ENCODE measurements at regions not wholly inside any gene's neighbourhood (a gene's known extent, or its start where the extent isn't known, plus 50 kb on each side); places are given as distances from the start of the nearest gene placed in this dataset.

DNA sequence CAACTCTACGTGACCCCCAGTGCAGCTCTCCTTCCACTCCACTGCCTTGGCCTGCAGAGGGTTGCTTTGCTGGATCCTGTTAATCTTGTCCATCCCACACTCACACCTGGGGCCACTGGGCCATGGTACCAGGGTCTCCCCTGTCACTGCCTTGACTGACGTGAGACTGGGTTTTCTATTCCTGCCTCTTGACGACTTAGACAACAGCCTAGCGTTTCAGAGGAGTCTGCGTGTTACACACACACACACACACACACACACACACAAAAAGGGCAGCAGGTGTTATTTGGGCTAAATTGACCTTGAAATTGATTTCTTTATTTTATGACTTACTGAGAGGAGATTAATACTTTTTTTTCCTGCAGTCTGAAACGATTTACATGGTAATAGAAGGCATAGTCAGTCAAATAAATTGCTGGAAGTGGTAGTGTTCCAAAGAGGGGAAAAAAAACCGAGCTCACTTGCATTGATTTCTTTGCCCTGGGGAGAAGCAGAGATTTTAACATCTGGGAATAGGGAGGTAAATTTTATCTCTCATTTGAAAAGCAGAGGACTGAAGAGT, 492.3 kb upstream of the EEF2KMT start:
- no peak overlapping the region for H3K27ac ChIP-seq (ENCODE audit: insufficient read depth, low read length, poor library complexity, severe bottlenecking)
- H3K4me1 ChIP-seq (ENCODE audit: control insufficient read depth, insufficient read depth, low read length, poor library complexity, severe bottlenecking): no peaks in the 10 kb centered on the region
- no peaks in the 10 kb centered on the region for H3K36me3 ChIP-seq (ENCODE audit: control insufficient read depth, insufficient read depth, low read length)
- H3K9me3 ChIP-seq (ENCODE audit: control insufficient read depth, low read length): no peaks in the 10 kb centered on the region
- H3K27me3 ChIP-seq (replicated peaks; ENCODE audit: control insufficient read depth, insufficient read depth, low read length, poor library complexity, severe bottlenecking): no peaks in the 10 kb centered on the region
- H3K4me3 ChIP-seq (ENCODE audit: insufficient read depth, low read depth, low read length, poor library complexity, severe bottlenecking): no peak overlapping the region
- no peak for DNase-seq

DNA sequence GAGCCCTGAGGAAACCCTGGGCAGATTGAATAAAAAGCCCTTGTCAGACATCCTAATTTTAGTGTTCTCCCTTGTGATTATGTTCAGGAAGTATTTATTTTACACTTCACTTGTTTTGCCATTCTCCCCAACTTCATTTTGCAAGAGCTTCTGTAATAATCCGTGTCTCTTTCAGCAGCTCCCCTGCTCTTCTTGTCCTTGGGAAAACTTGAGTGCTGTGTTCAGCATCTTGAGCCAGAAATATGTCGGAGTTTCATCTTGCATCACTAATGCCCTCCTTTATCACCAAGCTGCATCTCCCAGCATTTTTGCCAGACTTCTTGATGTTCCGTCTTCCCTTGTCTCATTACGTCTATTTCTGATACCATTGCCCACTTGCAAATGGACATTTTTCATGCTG, 486.5 kb upstream of the EEF2KMT start:
- Histone ChIP-seq H3K27me3 (replicated peaks; ENCODE audit: control insufficient read depth, insufficient read depth, low read length, poor library complexity, severe bottlenecking) (no peaks in the 10 kb centered on the region), H3K9me3 (ENCODE audit: control insufficient read depth, low read length) (no peaks in the 10 kb centered on the region), H3K4me1 (ENCODE audit: control insufficient read depth, insufficient read depth, low read length, poor library complexity, severe bottlenecking) (no peaks in the 10 kb centered on the region), H3K4me3 (ENCODE audit: insufficient read depth, low read depth, low read length, poor library complexity, severe bottlenecking) (no peak overlapping the region), H3K27ac (ENCODE audit: insufficient read depth, low read length, poor library complexity, severe bottlenecking) (no peak overlapping the region), H3K36me3 (ENCODE audit: control insufficient read depth, insufficient read depth, low read length) (no peaks in the 10 kb centered on the region)
- DNase-seq: no peak

DNA sequence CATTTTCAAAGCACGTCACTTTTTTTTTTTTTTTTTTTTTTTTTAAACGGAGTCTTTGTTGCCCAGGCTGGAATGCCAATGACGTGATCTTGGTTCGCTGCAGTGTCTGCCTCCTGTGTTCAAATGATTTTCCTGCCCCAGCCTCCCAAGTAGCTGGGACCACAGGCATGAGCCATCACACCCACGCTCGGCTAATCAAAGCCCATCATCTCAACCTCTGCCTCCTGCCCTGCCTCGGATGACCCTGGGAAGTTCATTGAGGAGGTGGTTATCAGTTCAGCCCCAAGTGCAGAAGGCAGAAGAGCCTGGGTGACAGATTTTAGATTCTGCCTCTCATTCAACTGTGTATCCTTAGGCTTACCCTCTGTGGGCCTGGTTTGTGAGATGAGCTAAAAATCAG, 484.9 kb upstream of the EEF2KMT start:
- Histone ChIP-seq H3K4me1 (ENCODE audit: control insufficient read depth, insufficient read depth, low read length, poor library complexity, severe bottlenecking) (no peaks in the 10 kb centered on the region), H3K4me3 (ENCODE audit: insufficient read depth, low read depth, low read length, poor library complexity, severe bottlenecking) (no peak overlapping the region), H3K36me3 (ENCODE audit: control insufficient read depth, insufficient read depth, low read length) (no peaks in the 10 kb centered on the region), H3K27me3 (replicated peaks; ENCODE audit: control insufficient read depth, insufficient read depth, low read length, poor library complexity, severe bottlenecking) (no peaks in the 10 kb centered on the region), H3K27ac (ENCODE audit: insufficient read depth, low read length, poor library complexity, severe bottlenecking) (no peak overlapping the region), H3K9me3 (ENCODE audit: control insufficient read depth, low read length) (no peaks in the 10 kb centered on the region)
- no peak for DNase-seq

DNA sequence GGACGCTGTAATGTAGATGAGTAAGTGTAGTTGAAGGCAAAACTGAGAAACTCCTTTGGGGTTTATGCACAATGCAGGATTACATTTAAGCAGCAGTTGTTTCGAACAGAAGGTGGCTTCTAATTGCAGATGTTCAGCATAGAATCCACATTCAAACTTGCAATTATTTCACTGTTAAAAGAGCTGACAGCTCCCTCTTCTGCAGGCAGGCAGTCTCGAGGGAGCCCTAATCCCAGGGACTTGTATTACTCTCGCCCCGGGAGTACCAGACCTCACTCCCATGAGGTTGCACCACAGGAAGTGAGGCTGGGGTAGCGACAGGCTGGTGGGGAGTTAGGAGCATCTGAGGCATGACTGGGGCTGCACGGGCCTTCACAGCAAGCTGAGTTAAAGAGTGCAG, 484.3 kb upstream of the EEF2KMT start:
- DNase-seq: no peak
- Histone ChIP-seq H3K27me3 (replicated peaks; ENCODE audit: control insufficient read depth, insufficient read depth, low read length, poor library complexity, severe bottlenecking) (no peaks in the 10 kb centered on the region), H3K4me1 (ENCODE audit: control insufficient read depth, insufficient read depth, low read length, poor library complexity, severe bottlenecking) (no peaks in the 10 kb centered on the region), H3K36me3 (ENCODE audit: control insufficient read depth, insufficient read depth, low read length) (no peaks in the 10 kb centered on the region), H3K4me3 (ENCODE audit: insufficient read depth, low read depth, low read length, poor library complexity, severe bottlenecking) (no peak overlapping the region), H3K27ac (ENCODE audit: insufficient read depth, low read length, poor library complexity, severe bottlenecking) (no peak overlapping the region), H3K9me3 (ENCODE audit: control insufficient read depth, low read length) (no peaks in the 10 kb centered on the region)

DNA sequence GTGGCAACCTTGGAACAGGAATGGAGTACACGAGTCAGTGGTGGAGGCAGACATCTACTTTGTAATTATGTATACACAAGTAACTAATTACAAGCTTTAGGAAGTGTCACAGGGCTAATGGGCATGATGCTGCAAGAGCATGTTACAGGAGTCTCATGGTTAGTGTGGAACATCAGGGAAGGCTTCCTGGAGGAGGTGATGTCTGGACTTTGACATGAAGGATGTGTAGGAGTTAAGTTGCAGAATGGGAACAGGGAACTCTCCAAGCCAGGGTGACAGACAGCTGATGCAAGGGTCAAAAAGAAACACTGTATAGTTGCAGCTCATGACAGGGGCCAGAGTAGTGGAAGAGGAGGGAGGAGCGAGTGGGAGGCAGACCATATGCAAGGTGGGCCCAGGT, 483.8 kb upstream of the EEF2KMT start:
- no peaks in the 10 kb centered on the region for H3K9me3 ChIP-seq (ENCODE audit: control insufficient read depth, low read length)
- no peak overlapping the region for H3K4me3 ChIP-seq (ENCODE audit: insufficient read depth, low read depth, low read length, poor library complexity, severe bottlenecking)
- no peaks in the 10 kb centered on the region for H3K27me3 ChIP-seq (replicated peaks; ENCODE audit: control insufficient read depth, insufficient read depth, low read length, poor library complexity, severe bottlenecking)
- H3K27ac ChIP-seq (ENCODE audit: insufficient read depth, low read length, poor library complexity, severe bottlenecking): no peak overlapping the region
- DNase-seq: no peak
- H3K4me1 ChIP-seq (ENCODE audit: control insufficient read depth, insufficient read depth, low read length, poor library complexity, severe bottlenecking): no peaks in the 10 kb centered on the region
- no peaks in the 10 kb centered on the region for H3K36me3 ChIP-seq (ENCODE audit: control insufficient read depth, insufficient read depth, low read length)

DNA sequence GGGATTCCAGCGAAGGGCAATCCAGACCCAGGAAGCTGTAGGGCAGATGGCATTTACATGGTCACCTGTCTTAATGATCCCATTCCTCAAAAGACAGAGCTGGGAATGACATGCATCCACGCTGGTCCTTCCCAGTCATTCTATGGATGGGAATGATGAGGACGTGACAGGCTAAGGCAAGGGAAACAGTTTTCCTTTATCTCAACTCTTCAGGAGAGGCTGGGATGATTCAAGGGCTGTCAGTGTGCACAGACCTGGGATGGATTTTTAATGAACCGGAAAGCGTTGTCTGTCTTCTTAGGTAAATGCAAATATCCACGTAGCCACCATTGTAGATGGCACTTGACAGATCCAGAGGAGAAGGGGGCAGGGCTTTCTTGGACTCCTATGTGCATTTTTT, 483.2 kb upstream of the EEF2KMT start:
- no peaks in the 10 kb centered on the region for H3K27me3 ChIP-seq (replicated peaks; ENCODE audit: control insufficient read depth, insufficient read depth, low read length, poor library complexity, severe bottlenecking)
- no peak overlapping the region for H3K4me3 ChIP-seq (ENCODE audit: insufficient read depth, low read depth, low read length, poor library complexity, severe bottlenecking)
- H3K4me1 ChIP-seq (ENCODE audit: control insufficient read depth, insufficient read depth, low read length, poor library complexity, severe bottlenecking): no peaks in the 10 kb centered on the region
- H3K9me3 ChIP-seq (ENCODE audit: control insufficient read depth, low read length): no peaks in the 10 kb centered on the region
- DNase-seq: no peak
- no peaks in the 10 kb centered on the region for H3K36me3 ChIP-seq (ENCODE audit: control insufficient read depth, insufficient read depth, low read length)
- no peak overlapping the region for H3K27ac ChIP-seq (ENCODE audit: insufficient read depth, low read length, poor library complexity, severe bottlenecking)

DNA sequence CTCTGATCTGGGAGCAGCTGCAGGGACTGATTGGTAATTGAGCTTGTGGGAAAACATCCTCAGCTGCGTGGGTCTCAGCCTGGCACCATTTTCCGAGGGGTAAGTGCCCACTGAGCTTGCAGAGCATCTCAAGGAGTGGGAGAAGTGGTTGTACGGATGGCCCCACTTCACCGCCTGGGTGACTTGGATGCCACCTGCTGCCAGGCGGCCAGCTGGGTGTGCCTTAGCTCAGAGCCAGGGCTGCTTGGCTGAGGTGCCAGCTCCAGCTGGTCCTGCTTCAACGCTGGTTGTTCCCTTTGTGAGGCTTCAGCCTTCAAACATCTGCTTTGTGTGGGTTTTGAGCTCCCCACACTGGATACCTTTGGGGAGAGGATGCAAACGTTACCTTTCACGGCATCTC, 482.7 kb upstream of the EEF2KMT start:
- H3K27ac ChIP-seq (ENCODE audit: insufficient read depth, low read length, poor library complexity, severe bottlenecking): no peak overlapping the region
- no peak for DNase-seq
- H3K4me1 ChIP-seq (ENCODE audit: control insufficient read depth, insufficient read depth, low read length, poor library complexity, severe bottlenecking): no peaks in the 10 kb centered on the region
- H3K36me3 ChIP-seq (ENCODE audit: control insufficient read depth, insufficient read depth, low read length): no peaks in the 10 kb centered on the region
- H3K27me3 ChIP-seq (replicated peaks; ENCODE audit: control insufficient read depth, insufficient read depth, low read length, poor library complexity, severe bottlenecking): no peaks in the 10 kb centered on the region
- H3K9me3 ChIP-seq (ENCODE audit: control insufficient read depth, low read length): no peaks in the 10 kb centered on the region
- no peak overlapping the region for H3K4me3 ChIP-seq (ENCODE audit: insufficient read depth, low read depth, low read length, poor library complexity, severe bottlenecking)

DNA sequence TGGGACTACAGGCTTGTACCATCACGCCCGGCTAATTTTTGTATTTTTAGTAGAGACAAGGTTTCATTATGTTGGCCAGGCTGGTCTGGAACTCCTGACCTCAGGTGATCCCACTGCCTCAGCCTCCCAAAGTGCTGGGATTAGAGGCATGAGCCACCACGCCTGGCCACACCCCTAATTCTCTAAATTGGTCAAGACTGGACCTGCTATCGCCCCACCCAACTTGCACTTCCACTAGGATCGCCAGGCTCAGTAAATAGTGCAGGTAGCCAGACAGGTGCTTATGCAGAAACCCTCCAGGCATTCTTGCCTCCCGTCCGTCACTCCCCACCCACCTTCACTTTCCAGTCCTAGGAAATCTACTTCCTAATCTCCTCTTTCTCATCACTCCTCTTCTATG, 481.4 kb upstream of the EEF2KMT start:
- no peaks in the 10 kb centered on the region for H3K4me1 ChIP-seq (ENCODE audit: control insufficient read depth, insufficient read depth, low read length, poor library complexity, severe bottlenecking)
- H3K27me3 ChIP-seq (replicated peaks; ENCODE audit: control insufficient read depth, insufficient read depth, low read length, poor library complexity, severe bottlenecking): no peaks in the 10 kb centered on the region
- no peaks in the 10 kb centered on the region for H3K36me3 ChIP-seq (ENCODE audit: control insufficient read depth, insufficient read depth, low read length)
- no peak overlapping the region for H3K27ac ChIP-seq (ENCODE audit: insufficient read depth, low read length, poor library complexity, severe bottlenecking)
- no peak overlapping the region for H3K4me3 ChIP-seq (ENCODE audit: insufficient read depth, low read depth, low read length, poor library complexity, severe bottlenecking)
- DNase-seq: no peak
- no peaks in the 10 kb centered on the region for H3K9me3 ChIP-seq (ENCODE audit: control insufficient read depth, low read length)

DNA sequence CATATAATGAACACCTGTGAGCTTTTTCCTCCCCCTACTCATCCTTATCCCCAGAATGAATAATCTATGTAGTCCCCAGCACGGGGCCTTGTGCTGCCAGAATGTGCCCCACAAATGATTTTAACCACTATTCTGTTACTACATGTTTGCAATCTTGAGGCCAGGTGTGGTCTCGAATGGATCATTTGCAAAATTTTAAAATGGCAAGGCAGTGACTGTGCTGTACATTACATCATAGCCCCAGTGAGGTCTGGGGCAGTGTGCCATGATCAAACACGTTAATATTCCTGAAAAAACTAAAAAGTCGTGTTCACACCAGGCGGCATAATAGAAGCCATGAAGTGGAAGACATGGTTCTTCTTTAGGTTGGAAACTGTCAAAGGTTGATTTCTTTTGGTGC, 479.9 kb upstream of the EEF2KMT start:
- Histone ChIP-seq H3K27me3 (replicated peaks; ENCODE audit: control insufficient read depth, insufficient read depth, low read length, poor library complexity, severe bottlenecking) (no peaks in the 10 kb centered on the region), H3K36me3 (ENCODE audit: control insufficient read depth, insufficient read depth, low read length) (no peaks in the 10 kb centered on the region), H3K4me3 (ENCODE audit: insufficient read depth, low read depth, low read length, poor library complexity, severe bottlenecking) (no peak overlapping the region), H3K9me3 (ENCODE audit: control insufficient read depth, low read length) (no peaks in the 10 kb centered on the region), H3K27ac (ENCODE audit: insufficient read depth, low read length, poor library complexity, severe bottlenecking) (no peak overlapping the region), H3K4me1 (ENCODE audit: control insufficient read depth, insufficient read depth, low read length, poor library complexity, severe bottlenecking) (no peaks in the 10 kb centered on the region)
- DNase-seq: no peak

DNA sequence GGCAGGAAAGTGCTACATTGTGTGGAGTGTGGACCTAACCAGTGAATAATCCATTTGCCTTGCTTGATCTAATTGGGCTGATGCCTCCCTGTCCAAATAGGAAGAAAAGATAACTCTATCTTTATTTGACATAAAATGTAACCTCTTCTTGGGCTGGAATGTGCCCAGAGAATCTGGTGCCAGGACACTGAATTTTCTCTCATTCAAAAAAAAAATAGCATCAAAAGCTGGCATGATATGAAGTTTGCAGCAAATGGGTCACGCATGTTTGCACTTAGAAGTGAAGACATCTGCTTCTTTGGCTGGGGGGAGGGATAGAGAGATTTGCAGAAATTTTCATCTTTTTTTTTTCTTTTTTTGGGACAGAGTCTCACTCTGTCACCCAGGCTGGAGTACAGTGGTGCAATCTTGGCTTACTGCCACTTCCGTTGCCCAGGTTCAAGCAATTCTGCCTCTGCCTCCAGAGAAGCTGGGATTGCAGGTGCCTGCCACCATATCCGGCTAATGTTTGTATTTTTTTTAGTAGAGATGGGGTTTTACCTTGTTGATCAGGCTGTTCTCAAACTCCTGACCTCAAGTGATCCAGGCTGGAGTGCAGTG, 478.2 kb upstream of the EEF2KMT start:
- Histone ChIP-seq H3K27me3 (replicated peaks; ENCODE audit: control insufficient read depth, insufficient read depth, low read length, poor library complexity, severe bottlenecking) (no peaks in the 10 kb centered on the region), H3K36me3 (ENCODE audit: control insufficient read depth, insufficient read depth, low read length) (no peaks in the 10 kb centered on the region), H3K9me3 (ENCODE audit: control insufficient read depth, low read length) (no peaks in the 10 kb centered on the region), H3K27ac (ENCODE audit: insufficient read depth, low read length, poor library complexity, severe bottlenecking) (no peak overlapping the region), H3K4me1 (ENCODE audit: control insufficient read depth, insufficient read depth, low read length, poor library complexity, severe bottlenecking) (no peaks in the 10 kb centered on the region), H3K4me3 (ENCODE audit: insufficient read depth, low read depth, low read length, poor library complexity, severe bottlenecking) (no peak overlapping the region)
- DNase-seq: no peak

Measured in effector memory CD4-positive, alpha-beta T cell (primary cell).